ENCODE measurements at regions not wholly inside any gene's neighbourhood (a gene's known extent, or its start where the extent isn't known, plus 50 kb on each side); places are given as distances from the start of the nearest gene placed in this dataset.

- H3K9me3 ChIP-seq (ENCODE audit: insufficient read depth, low read depth), result no peaks in the 10 kb centered on the region
- ChIA-PET CTCF (no interaction called here), POLR2A (ENCODE audit: unreplicated experiment) (interaction anchor here (0.6 kb wide), 1 partner anchor 393 kb away, joined by 4 read pairs; no protein-coding TSS in a partner anchor)
- H4K20me1 ChIP-seq (ENCODE audit: insufficient read depth), result no peaks in the 10 kb centered on the region
- H2AFZ ChIP-seq, result no peak overlapping the region
- H3K9me2 ChIP-seq (ENCODE audit: insufficient read depth), result no peaks in the 10 kb centered on the region
- no peak overlapping the region for H3K4me2 ChIP-seq
- H3K4me1 ChIP-seq (replicated peaks; ENCODE audit: insufficient read depth), result no peaks in the 10 kb centered on the region
- intact Hi-C loops (cut with micrococcal nuclease; ENCODE audit: unreplicated experiment), result no loop called here
- H3K36me3 ChIP-seq (ENCODE audit: low read depth), result no peaks in the 10 kb centered on the region
- H3F3A ChIP-seq (ENCODE audit: insufficient read depth, low read depth), result no peaks in the 10 kb centered on the region
- H3K27me3 ChIP-seq (ENCODE audit: insufficient read depth, low read depth), result no peaks in the 10 kb centered on the region
- no peak for TF ChIP-seq CTCF (conservative IDR thresholded peaks at IDR 0.05)
- H3K4me3 ChIP-seq, result no peak overlapping the region
- H3K27ac ChIP-seq, result no peak overlapping the region
- no TSS peak for BruUV-seq (replicated peaks)
- DNase-seq, result no peak
- H3K79me2 ChIP-seq (ENCODE audit: low read depth), result no peaks in the 10 kb centered on the region
Measured at GRCh38 chr5:158142156-158142555, 283.2 kb upstream of the CLINT1 start.

- Histone ChIP-seq H3K4me2 (no peak overlapping the region), H3K9me2 (ENCODE audit: insufficient read depth) (no peaks in the 10 kb centered on the region), H4K20me1 (ENCODE audit: insufficient read depth) (no peaks in the 10 kb centered on the region), H2AFZ (no peak overlapping the region), H3F3A (ENCODE audit: insufficient read depth, low read depth) (no peaks in the 10 kb centered on the region), H3K27ac (no peak overlapping the region), H3K36me3 (ENCODE audit: low read depth) (no peaks in the 10 kb centered on the region), H3K27me3 (ENCODE audit: insufficient read depth, low read depth) (no peaks in the 10 kb centered on the region), H3K9me3 (ENCODE audit: insufficient read depth, low read depth) (no peaks in the 10 kb centered on the region), H3K4me1 (replicated peaks; ENCODE audit: insufficient read depth) (no peaks in the 10 kb centered on the region), H3K4me3 (no peak overlapping the region), H3K79me2 (ENCODE audit: low read depth) (no peaks in the 10 kb centered on the region)
- ChIA-PET POLR2A (ENCODE audit: unreplicated experiment) (no interaction called here), CTCF (no interaction called here)
- BruUV-seq (replicated peaks), result no TSS peak
- no peak for DNase-seq
- intact Hi-C loops (cut with micrococcal nuclease; ENCODE audit: unreplicated experiment), result no loop called here
- no peak for TF ChIP-seq EZH2 (IDR thresholded peaks at IDR 0.05; ENCODE audit: low read depth)
- TF ChIP-seq CTCF (conservative IDR thresholded peaks at IDR 0.05), result no peak
Measured at GRCh38 chr5:158140120-158140731, 281.3 kb upstream of the CLINT1 start.

GRCh38 chr5:158139161-158139560 lies 280.2 kb upstream of the CLINT1 start:
- Histone ChIP-seq H2AFZ (no peak overlapping the region), H3K4me2 (no peak overlapping the region), H3K4me3 (no peak overlapping the region), H3F3A (ENCODE audit: insufficient read depth, low read depth) (no peaks in the 10 kb centered on the region), H3K27ac (no peak overlapping the region), H3K9me3 (ENCODE audit: insufficient read depth, low read depth) (no peaks in the 10 kb centered on the region), H3K36me3 (ENCODE audit: low read depth) (no peaks in the 10 kb centered on the region), H3K79me2 (ENCODE audit: low read depth) (no peaks in the 10 kb centered on the region), H3K4me1 (replicated peaks; ENCODE audit: insufficient read depth) (no peaks in the 10 kb centered on the region), H4K20me1 (ENCODE audit: insufficient read depth) (no peaks in the 10 kb centered on the region), H3K27me3 (ENCODE audit: insufficient read depth, low read depth) (no peaks in the 10 kb centered on the region), H3K9me2 (ENCODE audit: insufficient read depth) (no peaks in the 10 kb centered on the region)
- DNase-seq, result no peak
- TF ChIP-seq EZH2 (IDR thresholded peaks at IDR 0.05; ENCODE audit: low read depth) (no peak), CTCF (conservative IDR thresholded peaks at IDR 0.05) (no peak)
- intact Hi-C loops (cut with micrococcal nuclease; ENCODE audit: unreplicated experiment), result no loop called here
- no TSS peak for BruUV-seq (replicated peaks)
- ChIA-PET POLR2A (ENCODE audit: unreplicated experiment) (no interaction called here), CTCF (no interaction called here)
